IMR-90 (cell line): ENCODE measurements at regions not wholly inside any gene's neighbourhood (a gene's known extent, or its start where the extent isn't known, plus 50 kb on each side); places are given as distances from the start of the nearest gene placed in this dataset.

Source experiments
- ATAC-seq: fragments of 200-7000 bp; cut with Tn5 transposase; 2 replicates; pipeline ENCODE4 v1.9.1; 2020; ENCODE audit warnings: low read depth, mild to moderate bottlenecking, moderate library complexity
- BruUV-seq: library from RNA; stranded (reverse); fragments of 400-500 nt; replicated peaks from 2 replicates; lab custom pipeline; 2021; lab: Mats Ljungman, UMichigan
- CTCF ChIA-PET: fragments of 300-600 bp; formaldehyde crosslinking; extraction: SDS; loops from one replicate; lab custom pipeline; 2021; ENCODE audit warnings: antibody characterized with exemption; lab: Yijun Ruan, JAX
- POLR2A ChIA-PET: fragments of 300-600 bp; sonication (Branson Sonifier 250); formaldehyde crosslinking; loops from one replicate; lab custom pipeline; 2022; ENCODE audit warnings: antibody characterized with exemption; ENCODE audit not compliant: unreplicated experiment; lab: Charles Lee
- DNase-seq: peaks from one replicate; pipeline ENCODE4 v3.0.0; 2013
- H2AFZ ChIP-seq: replicated peaks from 2 replicates; pipeline ENCODE3; 2013; ENCODE audit warnings: low read length, mild to moderate bottlenecking; ENCODE audit not compliant: poor library complexity
- H2AK5ac ChIP-seq: 2 replicates; pipeline ENCODE4 v1.6.1; 2013; ENCODE audit warnings: low read depth, low read length, inconsistent platforms
- H2AK9ac ChIP-seq: replicated peaks from 2 replicates; pipeline ENCODE3; 2013; ENCODE audit warnings: mild to moderate bottlenecking, low read depth, low read length, moderate library complexity; ENCODE audit not compliant: poor library complexity
- H2BK120ac ChIP-seq: 2 replicates; pipeline ENCODE4 v1.6.1; 2013; ENCODE audit warnings: low read depth, low read length, inconsistent platforms
- H2BK15ac ChIP-seq: 3 replicates; pipeline ENCODE4 v1.6.1; 2013; ENCODE audit warnings: low read depth, low read length, inconsistent platforms
- H2BK20ac ChIP-seq: 2 replicates; pipeline ENCODE4 v1.6.1; 2013; ENCODE audit warnings: low read depth, mild to moderate bottlenecking, inconsistent platforms, low read length, moderate library complexity
- H2BK5ac ChIP-seq: 2 replicates; pipeline ENCODE4 v1.6.1; 2013; ENCODE audit warnings: mild to moderate bottlenecking, low read depth, low read length, inconsistent platforms; ENCODE audit not compliant: poor library complexity, severe bottlenecking
- H3K14ac ChIP-seq: replicated peaks from 2 replicates; pipeline ENCODE4 v1.6.1; 2013; ENCODE audit warnings: low read depth, low read length, inconsistent platforms
- H3K18ac ChIP-seq: 2 replicates; pipeline ENCODE4 v1.6.1; 2013; ENCODE audit warnings: low read depth, low read length, control low read depth
- H3K23ac ChIP-seq: 2 replicates; pipeline ENCODE4 v1.6.1; 2013; ENCODE audit warnings: low read depth, low read length, inconsistent platforms
- H3K27ac ChIP-seq: 2 replicates; pipeline ENCODE4 v1.5.1; 2013; ENCODE audit warnings: mild to moderate bottlenecking, control low read depth, low read length; ENCODE audit not compliant: insufficient read depth
- H3K27me3 ChIP-seq: 2 replicates; pipeline ENCODE4 v1.6.1; 2013; ENCODE audit warnings: low read length; ENCODE audit not compliant: control insufficient read depth, insufficient read depth
- H3K36me3 ChIP-seq: 2 replicates; pipeline ENCODE4 v1.6.1; 2013; ENCODE audit warnings: low read length, mixed read lengths; ENCODE audit not compliant: control insufficient read depth, insufficient read depth
- H3K4ac ChIP-seq: 2 replicates; pipeline ENCODE4 v1.6.1; 2013; ENCODE audit warnings: low read depth, low read length, inconsistent platforms
- H3K4me1 ChIP-seq: 2 replicates; pipeline ENCODE4 v1.6.1; 2013; ENCODE audit warnings: low read length, mixed read lengths; ENCODE audit not compliant: control insufficient read depth, insufficient read depth
- H3K4me2 ChIP-seq: 2 replicates; pipeline ENCODE4 v1.6.1; 2013; ENCODE audit warnings: low read depth, mild to moderate bottlenecking, control low read depth, low read length, moderate library complexity
- H3K4me3 ChIP-seq: 2 replicates; pipeline ENCODE4 v1.5.1; 2013; ENCODE audit warnings: low read depth, mild to moderate bottlenecking, control low read depth, low read length, moderate library complexity; ENCODE audit not compliant: insufficient read depth
- H3K56ac ChIP-seq: 2 replicates; pipeline ENCODE4 v1.6.1; 2013; ENCODE audit warnings: low read length, inconsistent platforms; ENCODE audit not compliant: insufficient read depth; ENCODE audit errors: extremely low read depth
- H3K79me1 ChIP-seq, 2 experiments: 2 replicates each; pipeline ENCODE4 v1.6.1; 2013; ENCODE audit warnings: low read length in 2 of 2, inconsistent platforms in 1 of 2, low read depth in 1 of 2
- H3K9ac ChIP-seq: 2 replicates; pipeline ENCODE4 v1.6.1; 2013; ENCODE audit warnings: low read depth, low read length, control low read depth
- H3K9me1 ChIP-seq: 2 replicates; pipeline ENCODE4 v1.6.1; 2013; ENCODE audit warnings: low read length, inconsistent platforms; ENCODE audit not compliant: insufficient read depth
- H3K9me3 ChIP-seq: 2 replicates; pipeline ENCODE4 v1.6.1; 2013; ENCODE audit warnings: low read length; ENCODE audit not compliant: control insufficient read depth, insufficient read depth
- H4K20me1 ChIP-seq: 2 replicates; pipeline ENCODE4 v1.6.1; 2013; ENCODE audit warnings: low read length, inconsistent platforms; ENCODE audit not compliant: insufficient read depth
- H4K5ac ChIP-seq: 2 replicates; pipeline ENCODE4 v1.6.1; 2013; ENCODE audit warnings: mild to moderate bottlenecking, low read depth, low read length, control low read depth
- H4K8ac ChIP-seq, 2 experiments: 2 replicates each; pipeline ENCODE4 v1.6.1; 2013; ENCODE audit warnings: low read depth in 2 of 2, low read length in 2 of 2, control low read depth in 1 of 2, inconsistent platforms in 1 of 2
- H4K91ac ChIP-seq: 2 replicates; pipeline ENCODE4 v1.6.1; 2013; ENCODE audit warnings: low read depth, low read length, inconsistent platforms; ENCODE audit not compliant: insufficient read depth
- BHLHE40 ChIP-seq: fragments of 150-350 bp; IDR thresholded peaks from 2 replicates; pipeline ENCODE4 v1.6.1; 2016; ENCODE audit warnings: mild to moderate bottlenecking, low read depth, low read length
- CEBPB ChIP-seq: IDR thresholded peaks from 2 replicates; pipeline ENCODE4 v1.6.1; 2012; ENCODE audit warnings: low read depth, low read length, improper control_type of control experiment
- CHD1 ChIP-seq: IDR thresholded peaks from 2 replicates; pipeline ENCODE4 v1.6.1; 2012; ENCODE audit warnings: low read depth, low read length, improper control_type of control experiment
- FOS ChIP-seq: fragments of 150-350 bp; IDR thresholded peaks from 2 replicates; pipeline ENCODE4 v1.6.1; 2016; ENCODE audit warnings: low read depth, low read length
- MAFK ChIP-seq: IDR thresholded peaks from 2 replicates; pipeline ENCODE4 v1.6.1; 2012; ENCODE audit warnings: low read depth, low read length, improper control_type of control experiment
- MAZ ChIP-seq: IDR thresholded peaks from 2 replicates; pipeline ENCODE4 v1.6.1; 2012; ENCODE audit warnings: low read depth, mild to moderate bottlenecking, low read length, improper control_type of control experiment, moderate library complexity, borderline replicate concordance
- MXI1 ChIP-seq: IDR thresholded peaks from 2 replicates; pipeline ENCODE4 v1.6.1; 2012; ENCODE audit warnings: low read depth, mild to moderate bottlenecking, low read length, moderate library complexity, borderline replicate concordance
- NFE2L2 ChIP-seq: fragments of 150-350 bp; IDR thresholded peaks from 2 replicates; pipeline ENCODE4 v1.6.1; 2016; ENCODE audit warnings: low read depth, mild to moderate bottlenecking, low read length
- POLR2A ChIP-seq: IDR thresholded peaks from 2 replicates; pipeline ENCODE4 v1.6.1; 2012; ENCODE audit warnings: mild to moderate bottlenecking, low read depth, low read length
- RAD21 ChIP-seq: IDR thresholded peaks from 2 replicates; pipeline ENCODE4 v1.6.1; 2012; ENCODE audit warnings: low read length, improper control_type of control experiment
- RCOR1 ChIP-seq: IDR thresholded peaks from 2 replicates; pipeline ENCODE4 v1.6.1; 2012; ENCODE audit warnings: mild to moderate bottlenecking, low read length, improper control_type of control experiment; ENCODE audit not compliant: insufficient replicate concordance
- RFX5 ChIP-seq: IDR thresholded peaks from 2 replicates; pipeline ENCODE4 v1.8.0; 2012; ENCODE audit warnings: low read depth, mild to moderate bottlenecking, low read length, moderate library complexity
- SMC3 ChIP-seq: fragments of 150-350 bp; IDR thresholded peaks from 2 replicates; pipeline ENCODE4 v1.6.1; 2016; ENCODE audit warnings: low read depth, mild to moderate bottlenecking, antibody characterized with exemption, low read length, moderate library complexity
- WGBS, 2 experiments: methylation state at CpG; one replicate each; pipeline versions ENCODE4 v1.1.5 to v1.1.7; 2013; ENCODE audit warnings: missing lambda C conversion rate in 2 of 2; ENCODE audit not compliant: insufficient read length in 1 of 2; ENCODE audit errors: extremely low coverage in 2 of 2; 5-methylcytosine and 5-hydroxymethylcytosine counted together
- dilution Hi-C: fragments of 300-500 bp; cut with HindIII; formaldehyde crosslinking; loops from one replicate; pipeline ENCODE4 v1.14.3; 2018; ENCODE audit warnings: low sequenced_read_pairs; ENCODE audit not compliant: unreplicated experiment
- in situ Hi-C: fragments of 300-500 bp; cut with MboI; formaldehyde crosslinking; loops from 3 replicates; pipeline ENCODE4 v1.14.3; 2019; ENCODE audit warnings: low sequenced_read_pairs, inconsistent platforms, mixed read lengths
- intact Hi-C: fragments of 100-400 bp; cut with micrococcal nuclease; formaldehyde crosslinking; loops from 2 replicates; pipeline ENCODE4 v1.10.0; 2022
- TF ChIP-seq, protein P1 (sequence below): fragments of 150-350 bp; IDR thresholded peaks from 2 replicates; pipeline ENCODE4 v1.6.1; 2017; ENCODE audit warnings: mild to moderate bottlenecking, antibody characterized with exemption, low read length, low read depth
- TF ChIP-seq, protein P2 (sequence below): conservative IDR thresholded peaks from 2 replicates; pipeline ENCODE4 v1.5.1; 2012; ENCODE audit warnings: mild to moderate bottlenecking, low read depth, low read length, improper control_type of control experiment

DNA sequence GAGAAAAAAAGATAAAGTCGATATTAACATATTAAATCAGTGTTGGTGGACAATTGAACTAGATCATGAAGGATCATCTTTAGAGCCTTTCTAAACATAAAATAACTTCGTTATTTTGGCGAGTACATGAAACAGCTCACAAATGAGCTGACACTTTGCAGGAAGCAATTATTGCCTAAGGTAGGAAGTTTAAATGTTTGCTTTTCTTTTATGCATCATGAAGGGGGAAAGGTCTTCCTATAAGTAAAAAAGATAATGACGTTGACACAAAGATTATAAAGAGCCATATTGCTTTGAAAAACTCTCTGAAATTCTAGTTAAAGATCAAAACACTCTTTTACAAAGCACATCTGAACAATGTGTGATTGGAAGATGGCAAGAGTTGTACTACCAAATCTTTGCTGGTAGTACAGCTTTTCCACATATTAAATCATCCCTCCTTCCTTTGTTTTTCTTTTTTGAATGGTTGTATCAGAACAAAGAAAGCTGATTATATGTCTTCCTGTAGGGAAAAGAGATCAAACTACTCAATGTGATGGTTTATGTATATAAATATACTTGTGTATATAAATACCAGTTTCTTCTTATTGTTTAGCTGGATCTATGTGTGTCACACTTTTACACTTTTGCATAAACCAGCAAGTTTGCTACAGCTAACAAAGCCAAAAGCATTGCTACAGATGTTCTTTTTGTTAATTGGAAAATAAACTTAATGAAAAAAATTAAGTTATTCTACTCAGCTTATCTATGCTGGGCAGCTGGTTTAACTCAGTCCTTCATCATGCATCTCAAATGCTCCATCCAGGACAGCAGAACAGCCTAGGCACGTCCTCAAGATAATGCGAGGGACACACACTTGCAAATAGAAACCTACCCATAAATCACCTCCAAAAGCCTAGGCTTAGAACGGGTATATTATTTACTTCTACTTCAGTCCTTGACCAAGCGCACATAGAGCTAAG, 850.8 kb upstream of the ROBO1 start:
- in situ Hi-C loops = no loop called here
- no TSS peak for BruUV-seq
- no peaks in the 10 kb centered on the region for H3K4me1 ChIP-seq
- no peak overlapping the region for H4K8ac ChIP-seq
- ATAC-seq (no peak), DNase-seq (no peak)
- dilution Hi-C loops = no loop called here
- TF ChIP-seq MAZ (no peak), MXI1 (no peak), FOS (no peak), BHLHE40 (no peak), CEBPB (no peak), NFE2L2 (no peak), POLR2A (no peak), CHD1 (no peak), RCOR1 (no peak), SMC3 (no peak), MAFK (no peak), RFX5 (no peak), RAD21 (no peak)
- TF ChIP-seq, protein P1, sequence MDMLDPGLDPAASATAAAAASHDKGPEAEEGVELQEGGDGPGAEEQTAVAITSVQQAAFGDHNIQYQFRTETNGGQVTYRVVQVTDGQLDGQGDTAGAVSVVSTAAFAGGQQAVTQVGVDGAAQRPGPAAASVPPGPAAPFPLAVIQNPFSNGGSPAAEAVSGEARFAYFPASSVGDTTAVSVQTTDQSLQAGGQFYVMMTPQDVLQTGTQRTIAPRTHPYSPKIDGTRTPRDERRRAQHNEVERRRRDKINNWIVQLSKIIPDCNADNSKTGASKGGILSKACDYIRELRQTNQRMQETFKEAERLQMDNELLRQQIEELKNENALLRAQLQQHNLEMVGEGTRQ = no peak
- TF ChIP-seq, protein P2, sequence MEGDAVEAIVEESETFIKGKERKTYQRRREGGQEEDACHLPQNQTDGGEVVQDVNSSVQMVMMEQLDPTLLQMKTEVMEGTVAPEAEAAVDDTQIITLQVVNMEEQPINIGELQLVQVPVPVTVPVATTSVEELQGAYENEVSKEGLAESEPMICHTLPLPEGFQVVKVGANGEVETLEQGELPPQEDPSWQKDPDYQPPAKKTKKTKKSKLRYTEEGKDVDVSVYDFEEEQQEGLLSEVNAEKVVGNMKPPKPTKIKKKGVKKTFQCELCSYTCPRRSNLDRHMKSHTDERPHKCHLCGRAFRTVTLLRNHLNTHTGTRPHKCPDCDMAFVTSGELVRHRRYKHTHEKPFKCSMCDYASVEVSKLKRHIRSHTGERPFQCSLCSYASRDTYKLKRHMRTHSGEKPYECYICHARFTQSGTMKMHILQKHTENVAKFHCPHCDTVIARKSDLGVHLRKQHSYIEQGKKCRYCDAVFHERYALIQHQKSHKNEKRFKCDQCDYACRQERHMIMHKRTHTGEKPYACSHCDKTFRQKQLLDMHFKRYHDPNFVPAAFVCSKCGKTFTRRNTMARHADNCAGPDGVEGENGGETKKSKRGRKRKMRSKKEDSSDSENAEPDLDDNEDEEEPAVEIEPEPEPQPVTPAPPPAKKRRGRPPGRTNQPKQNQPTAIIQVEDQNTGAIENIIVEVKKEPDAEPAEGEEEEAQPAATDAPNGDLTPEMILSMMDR = no peak
- H3K27me3 ChIP-seq = no peaks in the 10 kb centered on the region
- no peak overlapping the region for H3K4me2 ChIP-seq
- H3K9me1 ChIP-seq = no peaks in the 10 kb centered on the region
- intact Hi-C loops = no loop called here
- WGBS, 2 experiments = no CpG with 5 or more reads among the region's 8 CpGs
- ChIA-PET POLR2A (no interaction called here), CTCF (no interaction called here)
- no peak overlapping the region for H2BK5ac ChIP-seq
- no peaks in the 10 kb centered on the region for H4K20me1 ChIP-seq
- no peak overlapping the region for H2AK5ac ChIP-seq
- H2BK120ac ChIP-seq = no peak overlapping the region
- H3K18ac ChIP-seq = no peak overlapping the region
- no peak overlapping the region for H2BK20ac ChIP-seq
- H3K36me3 ChIP-seq = no peaks in the 10 kb centered on the region
- no peak overlapping the region for H2BK15ac ChIP-seq
- H3K4ac ChIP-seq = no peak overlapping the region
- no peak overlapping the region for H3K23ac ChIP-seq
- no peak overlapping the region for H2AK9ac ChIP-seq
- H3K9me3 ChIP-seq = peaks cover 3% of the 10 kb centered on the region
- no peak overlapping the region for H4K91ac ChIP-seq
- H3K27ac ChIP-seq = no peak overlapping the region
- no peak overlapping the region for H4K5ac ChIP-seq
- no peak overlapping the region for H3K56ac ChIP-seq
- no peak overlapping the region for H2AFZ ChIP-seq
- H3K14ac ChIP-seq = no peak overlapping the region
- no peak overlapping the region for H3K9ac ChIP-seq
- H3K79me1 ChIP-seq = no peaks in the 10 kb centered on the region
- H3K4me3 ChIP-seq = no peak overlapping the region
